Activated CD4-positive, alpha-beta T cell treated with anti-CD3 and anti-CD28 coated beads, Interleukin-2, amount 10 ng/mL, durations not matched to agents 7 days and 5 days (primary cell): ENCODE measurements at regions not wholly inside any gene's neighbourhood (a gene's known extent, or its start where the extent isn't known, plus 50 kb on each side); places are given as distances from the start of the nearest gene placed in this dataset.

ENCODE experiments used
- CTCF ChIA-PET: fragments of 350-600 bp; sonication (Branson Sonifier 250); formaldehyde crosslinking; loops from one replicate; lab custom pipeline; 2021; ENCODE audit warnings: antibody characterized with exemption; lab: Charles Lee
- POLR2A ChIA-PET: fragments of 350-600 bp; sonication (Branson Sonifier 250); formaldehyde crosslinking; loops from one replicate; lab custom pipeline; 2021; ENCODE audit warnings: antibody characterized with exemption; lab: Charles Lee
- DNase-seq: peaks from one replicate; pipeline ENCODE4 v3.0.0-alpha.2; 2020
- H3K27ac Mint-ChIP-seq: one replicate; pipeline ENCODE4 v1.8.0; 2021; ENCODE audit warnings: mild to moderate bottlenecking, moderate library complexity, mixed read lengths
- H3K27me3 Mint-ChIP-seq: one replicate; pipeline ENCODE4 v1.8.0; 2021; ENCODE audit warnings: mixed read lengths
- H3K36me3 Mint-ChIP-seq: one replicate; pipeline ENCODE4 v1.8.0; 2021; ENCODE audit warnings: low read depth, mixed read lengths
- H3K4me1 Mint-ChIP-seq: one replicate; pipeline ENCODE4 v1.8.0; 2021; ENCODE audit warnings: mixed read lengths
- H3K4me3 Mint-ChIP-seq: one replicate; pipeline ENCODE4 v1.8.0; 2021; ENCODE audit warnings: mild to moderate bottlenecking, moderate library complexity, mixed read lengths
- H3K9me3 Mint-ChIP-seq: one replicate; pipeline ENCODE4 v1.8.0; 2021; ENCODE audit warnings: mixed read lengths

- Mint-ChIP-seq H3K27ac (no peak overlapping the region), H3K36me3 (no peaks in the 10 kb centered on the region), H3K27me3 (no peaks in the 10 kb centered on the region), H3K9me3 (peaks cover 8% of the 10 kb centered on the region), H3K4me3 (no peak overlapping the region), H3K4me1 (no peaks in the 10 kb centered on the region)
- CTCF ChIA-PET = no interaction called here
- POLR2A ChIA-PET = no interaction called here
- DNase-seq = no peak
These were observed 632.3 kb downstream of the PDHA2 start for GRCh38 chr4:96471956-96472867.

GRCh38 chr4:96473246-96473645 lies 633.4 kb downstream of the PDHA2 start:
- H3K4me1 Mint-ChIP-seq = no peaks in the 10 kb centered on the region
- CTCF ChIA-PET = no interaction called here

GRCh38 chr4:96483308-96484030 lies 643.6 kb downstream of the PDHA2 start:
- POLR2A ChIA-PET = no interaction called here

More at GRCh38 chr4:96473246-96473645, 633.4 kb downstream of the PDHA2 start:
- peaks cover 7% of the 10 kb centered on the region for H3K9me3 Mint-ChIP-seq
- POLR2A ChIA-PET = no interaction called here
- no peaks in the 10 kb centered on the region for H3K36me3 Mint-ChIP-seq
- H3K4me3 Mint-ChIP-seq = no peak overlapping the region
- H3K27ac Mint-ChIP-seq = no peak overlapping the region
- no peaks in the 10 kb centered on the region for H3K27me3 Mint-ChIP-seq
- DNase-seq = no peak

GRCh38 chr4:96486563-96486962 lies 646.7 kb downstream of the PDHA2 start:
- Mint-ChIP-seq H3K27me3 (no peaks in the 10 kb centered on the region), H3K9me3 (peaks cover 5% of the 10 kb centered on the region), H3K36me3 (no peaks in the 10 kb centered on the region), H3K27ac (no peak overlapping the region), H3K4me1 (no peaks in the 10 kb centered on the region), H3K4me3 (no peak overlapping the region)
- no peak for DNase-seq
- ChIA-PET POLR2A (no interaction called here), CTCF (no interaction called here)

More at GRCh38 chr4:96483308-96484030, 643.6 kb downstream of the PDHA2 start:
- H3K27me3 Mint-ChIP-seq = no peaks in the 10 kb centered on the region
- H3K27ac Mint-ChIP-seq = no peak overlapping the region
- H3K4me1 Mint-ChIP-seq = no peaks in the 10 kb centered on the region
- CTCF ChIA-PET = no interaction called here
- no peak for DNase-seq
- peaks cover 5% of the 10 kb centered on the region for H3K9me3 Mint-ChIP-seq
- no peak overlapping the region for H3K4me3 Mint-ChIP-seq
- H3K36me3 Mint-ChIP-seq = no peaks in the 10 kb centered on the region

- DNase-seq = no peak
- Mint-ChIP-seq H3K27ac (no peak overlapping the region), H3K27me3 (no peaks in the 10 kb centered on the region), H3K36me3 (no peaks in the 10 kb centered on the region), H3K9me3 (peaks cover 2% of the 10 kb centered on the region), H3K4me1 (no peaks in the 10 kb centered on the region), H3K4me3 (no peak overlapping the region)
- ChIA-PET POLR2A (no interaction called here), CTCF (no interaction called here)
These were observed 657.7 kb downstream of the PDHA2 start for GRCh38 chr4:96497621-96498020.

GRCh38 chr4:96504386-96504785 lies 664.5 kb downstream of the PDHA2 start:
- CTCF ChIA-PET = no interaction called here
- no peaks in the 10 kb centered on the region for H3K4me1 Mint-ChIP-seq
- POLR2A ChIA-PET = no interaction called here
- H3K27me3 Mint-ChIP-seq = no peaks in the 10 kb centered on the region
- no peaks in the 10 kb centered on the region for H3K9me3 Mint-ChIP-seq
- H3K27ac Mint-ChIP-seq = no peak overlapping the region
- DNase-seq = no peak
- H3K4me3 Mint-ChIP-seq = no peak overlapping the region
- no peaks in the 10 kb centered on the region for H3K36me3 Mint-ChIP-seq

- no peak for DNase-seq
- H3K36me3 Mint-ChIP-seq = no peaks in the 10 kb centered on the region
- H3K27ac Mint-ChIP-seq = no peak overlapping the region
- POLR2A ChIA-PET = no interaction called here
- H3K27me3 Mint-ChIP-seq = no peaks in the 10 kb centered on the region
- H3K4me1 Mint-ChIP-seq = no peaks in the 10 kb centered on the region
- no peaks in the 10 kb centered on the region for H3K9me3 Mint-ChIP-seq
- H3K4me3 Mint-ChIP-seq = no peak overlapping the region
- CTCF ChIA-PET = no interaction called here
These were observed 669.3 kb downstream of the PDHA2 start for GRCh38 chr4:96509039-96509741.

- Mint-ChIP-seq H3K4me3 (no peak overlapping the region), H3K9me3 (peaks cover 11% of the 10 kb centered on the region), H3K36me3 (no peaks in the 10 kb centered on the region), H3K4me1 (no peaks in the 10 kb centered on the region), H3K27me3 (no peaks in the 10 kb centered on the region), H3K27ac (no peak overlapping the region)
- ChIA-PET CTCF (no interaction called here), POLR2A (no interaction called here)
- no peak for DNase-seq
These were observed 679.4 kb downstream of the PDHA2 start for GRCh38 chr4:96519291-96519690.

- Mint-ChIP-seq H3K36me3 (no peaks in the 10 kb centered on the region), H3K27ac (no peak overlapping the region)
- POLR2A ChIA-PET = no interaction called here
These were observed 681.2 kb downstream of the PDHA2 start for GRCh38 chr4:96521046-96521536.

GRCh38 chr4:96523611-96524010 lies 683.7 kb downstream of the PDHA2 start:
- H3K9me3 Mint-ChIP-seq = peaks cover 11% of the 10 kb centered on the region
- no peaks in the 10 kb centered on the region for H3K27me3 Mint-ChIP-seq
- ChIA-PET POLR2A (no interaction called here), CTCF (no interaction called here)
- H3K36me3 Mint-ChIP-seq = no peaks in the 10 kb centered on the region
- no peak overlapping the region for H3K27ac Mint-ChIP-seq
- no peak for DNase-seq
- H3K4me1 Mint-ChIP-seq = no peaks in the 10 kb centered on the region
- no peak overlapping the region for H3K4me3 Mint-ChIP-seq

More at GRCh38 chr4:96521046-96521536, 681.2 kb downstream of the PDHA2 start:
- no peaks in the 10 kb centered on the region for H3K27me3 Mint-ChIP-seq
- CTCF ChIA-PET = no interaction called here
- peaks cover 11% of the 10 kb centered on the region for H3K9me3 Mint-ChIP-seq
- H3K4me1 Mint-ChIP-seq = no peaks in the 10 kb centered on the region
- H3K4me3 Mint-ChIP-seq = no peak overlapping the region
- DNase-seq = no peak

- Mint-ChIP-seq H3K9me3 (peaks cover 11% of the 10 kb centered on the region), H3K4me3 (no peak overlapping the region), H3K27me3 (no peaks in the 10 kb centered on the region), H3K27ac (no peak overlapping the region), H3K4me1 (no peaks in the 10 kb centered on the region), H3K36me3 (no peaks in the 10 kb centered on the region)
- no peak for DNase-seq
- ChIA-PET POLR2A (no interaction called here), CTCF (no interaction called here)
These were observed 684.5 kb downstream of the PDHA2 start for GRCh38 chr4:96524311-96524875.

GRCh38 chr4:96525898-96526297 lies 686.0 kb downstream of the PDHA2 start:
- H3K36me3 Mint-ChIP-seq = no peaks in the 10 kb centered on the region
- no peaks in the 10 kb centered on the region for H3K4me1 Mint-ChIP-seq
- H3K27me3 Mint-ChIP-seq = no peaks in the 10 kb centered on the region
- H3K27ac Mint-ChIP-seq = no peak overlapping the region
- DNase-seq = no peak
- POLR2A ChIA-PET = no interaction called here
- CTCF ChIA-PET = no interaction called here
- peaks cover 11% of the 10 kb centered on the region for H3K9me3 Mint-ChIP-seq
- no peak overlapping the region for H3K4me3 Mint-ChIP-seq
